Head of caudate nucleus (tissue), 42 donors: ENCODE measurements at regions not wholly inside any gene's neighbourhood (a gene's known extent, or its start where the extent isn't known, plus 50 kb on each side); places are given as distances from the start of the nearest gene placed in this dataset.

ENCODE experiments used
- DNase-seq, 42 donors: peaks; one replicate each; pipeline versions ENCODE4 v3.0.0 to v3.0.0-alpha.2; 2020 to 2021; ENCODE audit warnings: mixed read lengths in 7 of 42
- intact Hi-C: fragments of 100-400 bp; cut with DNase I; formaldehyde crosslinking; loops from one replicate; pipeline ENCODE4 v1.15.0; 2022

DNA sequence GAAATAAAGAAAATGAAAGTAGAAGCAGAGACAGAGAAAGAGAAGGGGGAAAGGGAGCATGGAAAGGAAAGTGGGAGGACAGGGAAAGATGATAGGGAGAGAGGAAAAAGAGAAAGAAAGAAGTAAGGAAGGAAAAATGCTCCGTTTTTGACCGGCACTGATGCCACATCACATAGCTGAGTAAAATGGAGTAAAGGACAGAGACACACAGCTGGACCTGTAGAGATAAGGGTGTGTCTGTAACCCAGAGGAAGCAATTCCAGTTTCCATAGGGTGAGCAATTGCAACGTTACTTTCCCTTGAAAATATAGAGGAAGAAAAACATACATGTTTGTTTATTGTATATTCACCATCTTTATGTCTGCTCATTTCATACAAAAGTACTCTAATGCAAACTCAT is 1866.9 kb upstream of the PIK3C3 start:
- intact Hi-C loops = no loop called here
- no peak for DNase-seq

DNA sequence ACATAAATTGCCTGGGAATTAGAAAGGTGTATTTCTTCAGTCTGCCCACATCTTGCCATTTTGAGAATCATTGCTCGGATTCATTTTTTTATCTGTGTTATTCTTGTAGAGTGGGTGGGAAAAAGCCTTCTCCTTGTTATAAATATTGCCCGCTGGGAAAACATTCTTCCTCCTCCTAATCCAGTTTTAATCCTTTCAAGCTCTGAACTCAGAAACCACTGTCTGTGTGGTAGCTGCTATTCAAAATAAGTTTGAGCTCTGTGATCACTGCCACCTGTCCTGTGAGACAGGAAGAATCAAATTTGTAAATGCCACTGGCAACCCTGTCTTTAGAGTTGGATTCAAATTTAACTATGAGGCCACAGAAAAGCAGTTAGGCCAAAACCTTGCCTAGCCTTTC is 1875.2 kb upstream of the PIK3C3 start:
- intact Hi-C loops = no loop called here
- DNase-seq = no peak

DNA sequence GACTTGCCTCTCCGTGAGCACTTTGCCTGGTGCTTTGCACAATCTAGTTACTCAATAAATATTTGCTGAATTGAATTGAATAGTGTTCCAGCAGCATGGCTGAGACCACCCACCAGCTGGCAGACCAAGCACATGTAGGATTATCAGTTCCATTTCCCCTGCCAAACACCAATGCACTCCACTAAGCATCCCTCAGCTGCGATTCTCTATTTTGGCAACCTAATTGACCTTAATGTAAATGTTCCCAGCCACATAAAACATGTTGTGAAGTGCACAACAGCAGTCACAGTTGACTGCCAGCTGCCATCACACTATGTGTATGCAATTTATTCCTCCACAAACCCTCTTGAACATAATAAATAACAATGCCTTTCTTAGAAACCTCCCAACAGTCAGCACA is 1879.4 kb upstream of the PIK3C3 start:
- intact Hi-C loops = no loop called here

DNA sequence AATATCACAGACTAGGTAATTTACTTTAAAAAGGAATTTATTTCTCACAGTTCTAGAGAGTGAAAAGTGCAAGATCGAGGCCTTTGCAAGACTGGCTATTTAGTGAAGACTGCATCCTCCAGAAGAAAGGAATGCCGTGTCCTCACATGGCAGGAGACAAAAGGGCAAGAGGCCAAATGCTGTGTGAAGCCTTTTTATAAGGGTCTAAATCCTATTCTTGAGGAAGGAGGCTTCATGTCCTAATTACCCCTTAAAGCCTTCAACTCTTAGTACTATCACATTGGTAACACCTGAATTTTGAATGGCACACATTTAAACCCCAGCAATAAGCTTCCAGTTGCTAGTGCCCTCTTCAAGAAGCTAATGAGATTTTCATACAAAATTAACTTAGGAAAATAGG is 1882.3 kb upstream of the PIK3C3 start:
- no peak for DNase-seq
- intact Hi-C loops = no loop called here

More for the DNA sequence above, 1879.4 kb upstream of the PIK3C3 start:
- DNase-seq = no peak

DNA sequence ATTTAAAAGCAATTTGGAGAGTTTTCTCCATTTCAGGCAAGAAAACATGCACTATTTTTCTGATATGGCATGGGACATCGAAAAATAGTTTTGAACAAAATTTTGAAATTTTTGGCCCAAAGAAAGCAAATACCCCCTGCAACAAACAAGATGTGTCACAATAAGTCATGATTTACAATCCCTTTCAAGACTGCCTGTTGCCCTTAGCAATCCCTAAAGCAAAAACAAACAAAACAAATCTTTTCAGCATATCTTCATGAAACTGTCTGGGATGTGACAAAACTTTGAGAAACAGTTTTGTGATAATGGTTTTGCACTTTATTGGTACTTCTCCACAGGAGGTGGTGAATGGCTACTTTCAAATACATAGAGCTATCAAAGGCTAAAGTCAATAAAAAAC is 1888.7 kb upstream of the PIK3C3 start:
- intact Hi-C loops = no loop called here
- no peak for DNase-seq

DNA sequence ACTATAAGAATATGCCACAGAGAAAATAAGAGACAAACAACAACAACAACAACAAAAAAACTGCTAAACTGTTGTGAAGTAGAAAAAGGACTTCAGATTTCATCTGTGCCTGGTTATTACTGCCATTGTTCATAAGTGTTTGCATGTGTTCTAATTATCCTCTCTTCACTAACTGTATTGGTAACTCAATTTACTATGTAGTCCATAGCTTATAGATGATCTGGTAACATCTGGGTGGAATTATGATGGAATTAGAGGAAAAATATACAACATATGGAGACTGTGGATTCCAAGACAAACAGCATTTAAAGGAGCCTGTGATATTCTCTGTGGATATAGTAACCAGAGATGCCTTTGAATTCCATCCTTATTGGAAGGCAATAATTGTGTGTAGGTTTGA is 1891.5 kb upstream of the PIK3C3 start:
- no peak for DNase-seq
- intact Hi-C loops = no loop called here

DNA sequence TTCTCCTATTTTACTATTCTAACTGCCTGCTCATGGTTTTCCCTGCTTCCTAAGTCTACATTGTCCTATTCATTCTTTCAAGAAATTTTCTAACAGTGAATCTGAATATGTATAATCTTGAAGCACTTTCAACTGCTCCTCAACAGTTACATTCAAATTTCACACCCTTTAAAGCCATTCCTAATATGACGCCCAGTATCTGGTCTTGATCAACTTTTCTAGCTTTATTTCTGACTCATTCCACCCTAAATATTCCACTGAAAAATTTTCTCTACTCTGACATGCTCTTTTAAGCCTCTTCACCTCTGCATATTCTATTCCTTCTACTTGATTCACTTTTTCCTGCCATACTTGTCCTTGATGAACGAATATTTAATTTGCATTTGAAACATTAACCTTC is 1893.9 kb upstream of the PIK3C3 start:
- no peak for DNase-seq
- intact Hi-C loops = no loop called here

DNA sequence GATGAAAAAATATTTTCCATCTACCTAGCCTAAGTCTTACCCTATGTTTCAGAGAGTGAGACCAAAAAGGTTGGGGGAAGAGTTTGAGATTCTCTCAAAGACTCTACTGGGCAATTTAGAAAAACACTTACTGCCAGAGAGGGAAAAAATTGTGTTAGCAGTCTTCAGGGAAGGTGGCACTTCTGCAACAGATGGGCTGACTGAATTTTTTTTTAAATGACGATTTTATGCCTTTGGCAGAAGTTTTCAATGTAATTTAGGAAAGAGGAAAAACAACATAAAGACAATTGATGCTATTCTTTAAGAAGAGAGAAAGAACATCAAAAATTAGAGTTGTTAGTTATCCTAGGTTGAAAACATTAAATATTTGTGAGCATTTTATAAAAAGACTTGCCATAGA is 1894.5 kb upstream of the PIK3C3 start:
- no peak for DNase-seq
- intact Hi-C loops = no loop called here

DNA sequence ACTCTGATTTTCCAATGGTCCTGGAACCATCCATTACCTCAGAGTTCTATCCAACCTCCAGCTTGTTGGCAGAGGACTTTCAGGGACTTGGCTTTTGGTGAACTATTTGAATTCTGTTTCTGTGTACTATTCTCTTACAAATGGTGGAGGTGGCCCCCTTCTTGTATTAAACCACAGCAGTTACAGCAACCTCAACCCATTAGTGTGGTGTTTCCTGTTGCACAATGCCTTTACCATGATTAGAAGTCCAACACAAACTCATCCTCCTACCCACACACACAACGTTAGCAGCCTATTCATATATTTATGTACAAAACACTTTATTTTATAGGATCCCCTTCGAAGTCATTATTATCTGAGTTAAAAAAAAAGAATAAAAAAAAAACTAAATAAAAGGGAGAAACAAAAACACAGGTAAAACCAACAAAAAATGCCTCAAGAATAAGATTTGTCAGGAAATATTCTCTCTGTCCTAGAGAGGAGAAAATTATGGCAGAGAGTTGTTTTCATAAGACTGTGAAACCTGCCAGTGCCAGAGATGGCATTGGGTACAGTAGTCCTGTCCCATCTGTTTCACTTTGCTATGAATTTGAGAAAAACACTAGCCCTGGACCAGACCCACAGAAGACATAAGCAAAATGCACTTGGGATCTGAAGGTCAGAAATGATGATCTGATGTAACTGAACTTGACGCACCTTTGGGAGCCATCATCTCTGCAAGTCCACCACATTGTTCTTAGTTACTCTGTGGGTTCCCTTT is 1896.0 kb upstream of the PIK3C3 start:
- intact Hi-C loops = no loop called here
- no peak for DNase-seq

DNA sequence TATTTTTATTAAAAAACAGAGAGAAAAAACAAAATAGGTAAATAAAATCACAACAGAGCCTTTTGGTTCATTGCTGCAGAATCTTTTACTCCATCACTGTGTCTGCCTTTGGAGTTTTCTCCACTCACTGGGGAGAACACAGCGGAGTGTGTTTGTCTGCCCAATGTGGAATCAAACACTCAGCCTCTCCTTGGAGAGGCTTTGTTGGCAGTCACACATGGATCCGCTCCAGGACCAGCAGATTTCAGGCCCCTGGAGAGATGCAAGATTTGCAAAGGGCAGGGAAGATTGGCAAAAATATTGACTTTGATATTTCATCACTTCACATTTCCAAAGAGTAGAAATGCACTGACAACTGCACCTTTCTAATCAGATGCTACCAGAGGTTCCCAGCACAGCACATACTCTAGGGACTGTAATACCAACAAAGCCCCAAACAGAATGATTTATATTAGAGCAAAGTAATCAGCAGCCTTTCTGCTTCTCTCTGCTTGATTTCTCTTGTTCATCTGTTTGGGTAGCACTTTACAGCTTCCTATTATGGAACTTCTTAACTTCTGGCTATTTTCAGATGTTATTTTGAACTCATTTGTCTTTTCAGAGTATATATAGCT is 1898.8 kb upstream of the PIK3C3 start:
- intact Hi-C loops = no loop called here
- DNase-seq = peak in 5 of 42 donors; percentile 4 to 17 (median 7)

DNA sequence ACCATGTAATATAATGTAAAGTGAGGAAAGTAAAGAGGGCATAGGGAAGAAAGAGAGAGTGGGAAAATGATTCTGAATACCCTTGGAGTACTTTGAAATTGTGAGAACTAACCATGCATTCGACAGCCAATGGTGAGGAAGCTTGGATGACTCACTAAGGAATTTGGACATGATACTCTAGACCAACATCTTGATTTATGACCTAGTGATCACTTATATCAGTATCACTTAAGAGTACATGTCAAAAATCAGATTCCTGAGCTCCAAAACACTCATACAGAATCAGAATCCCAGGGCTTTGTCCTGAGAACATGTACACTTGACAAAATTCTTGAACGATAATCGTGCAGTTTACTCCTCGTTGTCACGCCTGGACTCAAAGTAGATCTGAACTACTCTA is 1899.8 kb upstream of the PIK3C3 start:
- intact Hi-C loops = no loop called here
- DNase-seq = no peak

DNA sequence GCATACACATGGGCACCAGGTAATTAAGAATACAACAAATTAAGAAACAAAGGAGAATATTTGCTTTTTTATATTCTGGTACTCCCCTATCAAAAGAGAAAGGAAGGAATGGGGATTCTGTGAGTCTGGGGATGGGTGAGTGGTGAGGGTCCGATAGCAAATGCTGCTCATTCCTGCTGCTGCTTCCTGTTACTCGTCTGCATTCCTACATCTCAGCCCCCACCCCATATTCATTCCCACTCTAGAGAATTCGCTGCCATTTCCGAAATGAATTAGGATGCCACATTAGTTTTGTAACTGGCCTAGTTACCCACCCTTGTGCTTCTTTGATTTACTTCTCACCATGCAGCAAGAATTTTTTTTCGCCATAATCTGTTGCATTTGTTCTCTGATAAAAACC is 1905.3 kb upstream of the PIK3C3 start:
- intact Hi-C loops = no loop called here
- DNase-seq = no peak

DNA sequence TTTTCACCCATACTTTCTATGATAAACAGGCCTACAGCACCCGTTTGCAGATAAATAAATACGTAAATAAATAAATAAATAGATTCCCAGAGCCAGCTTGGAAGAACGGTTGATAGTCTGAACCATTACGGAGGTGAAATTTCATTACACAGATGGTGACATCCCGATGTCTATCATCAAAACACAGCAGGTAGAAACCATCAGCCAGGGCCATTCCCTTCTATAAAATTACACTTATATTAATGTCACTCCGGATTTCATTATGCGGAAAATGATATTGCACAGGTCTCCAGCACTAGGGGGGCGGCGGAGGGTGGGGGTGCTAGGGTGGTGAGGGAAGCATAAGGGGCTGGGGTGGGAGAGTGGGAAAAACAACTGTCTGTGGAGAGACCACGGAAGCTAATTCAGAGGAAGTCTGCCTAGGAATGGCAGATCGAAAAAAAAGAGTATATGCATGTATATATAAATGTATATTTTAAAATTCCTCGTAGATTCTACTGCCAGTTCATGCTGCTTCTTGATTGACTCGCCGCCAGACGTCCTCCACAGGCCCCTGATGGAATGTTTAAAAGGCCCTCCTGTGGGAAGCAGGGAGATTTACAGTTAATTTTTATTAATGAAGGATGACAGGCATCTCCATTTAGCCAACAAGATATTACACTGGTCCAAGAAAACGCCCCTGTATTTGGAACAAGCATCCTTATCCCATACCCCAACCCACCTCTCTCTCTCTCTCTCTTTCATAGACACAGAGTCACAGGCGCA is 1906.0 kb upstream of the PIK3C3 start:
- no peak for DNase-seq
- intact Hi-C loops = no loop called here

DNA sequence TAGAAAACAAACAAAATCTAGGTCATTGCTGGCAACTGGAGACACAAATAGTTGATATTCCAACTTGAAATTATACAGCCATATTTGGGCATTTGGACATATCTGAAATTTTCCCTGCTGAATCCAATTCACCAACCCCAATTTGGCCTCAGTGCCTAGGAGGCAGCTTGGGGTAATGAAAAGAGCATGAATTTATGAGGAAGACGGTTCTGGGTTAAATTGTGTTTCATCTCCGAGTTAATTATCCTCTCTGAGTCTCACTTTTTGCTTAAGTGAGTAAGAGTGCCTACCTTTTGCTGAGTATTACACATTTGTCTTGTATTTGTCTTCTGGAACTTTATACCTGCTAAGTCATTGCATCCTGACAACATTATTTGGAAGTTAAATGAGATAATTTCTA is 1906.8 kb upstream of the PIK3C3 start:
- DNase-seq = no peak
- intact Hi-C loops = no loop called here

DNA sequence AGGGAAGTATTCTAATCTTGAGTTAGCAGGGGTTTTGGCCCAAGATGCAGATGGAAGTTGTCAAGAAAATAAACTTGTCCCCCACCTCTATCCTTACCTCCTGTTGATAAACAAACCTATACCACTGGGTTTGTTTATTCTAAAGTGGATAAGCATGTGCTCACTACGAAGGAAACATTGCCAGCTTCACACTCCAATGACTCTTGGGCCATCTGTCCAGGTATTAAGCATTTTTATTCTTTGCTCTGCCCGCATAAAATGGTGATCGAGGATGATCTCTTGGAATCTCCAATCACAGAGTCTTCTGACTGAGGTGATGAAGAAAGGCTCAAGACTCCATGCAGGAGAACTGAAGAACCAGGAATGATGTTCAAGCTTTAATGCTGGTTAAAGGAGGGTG is 1908.4 kb upstream of the PIK3C3 start:
- intact Hi-C loops = no loop called here
- DNase-seq = no peak

DNA sequence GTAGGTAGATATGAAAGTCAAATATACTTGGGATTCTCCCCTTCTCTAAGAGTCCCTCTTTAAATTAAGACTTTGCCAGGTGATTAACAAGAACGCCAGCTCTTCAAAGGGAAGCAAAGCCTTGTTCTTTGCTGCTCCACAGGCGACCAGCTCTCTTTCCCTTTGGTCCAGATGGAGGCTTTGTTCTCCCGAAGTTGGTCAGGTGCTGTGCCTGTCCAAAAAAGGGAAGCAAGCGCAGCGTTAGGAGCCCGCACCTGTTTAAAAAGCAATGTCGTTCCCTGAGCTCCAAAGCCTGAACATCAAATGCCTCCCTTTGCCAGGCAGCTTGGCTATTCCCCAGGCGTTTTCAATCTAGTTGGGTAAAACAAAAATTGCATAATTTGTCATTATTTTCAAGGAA is 1913.1 kb upstream of the PIK3C3 start:
- DNase-seq = no peak
- intact Hi-C loops = no loop called here

DNA sequence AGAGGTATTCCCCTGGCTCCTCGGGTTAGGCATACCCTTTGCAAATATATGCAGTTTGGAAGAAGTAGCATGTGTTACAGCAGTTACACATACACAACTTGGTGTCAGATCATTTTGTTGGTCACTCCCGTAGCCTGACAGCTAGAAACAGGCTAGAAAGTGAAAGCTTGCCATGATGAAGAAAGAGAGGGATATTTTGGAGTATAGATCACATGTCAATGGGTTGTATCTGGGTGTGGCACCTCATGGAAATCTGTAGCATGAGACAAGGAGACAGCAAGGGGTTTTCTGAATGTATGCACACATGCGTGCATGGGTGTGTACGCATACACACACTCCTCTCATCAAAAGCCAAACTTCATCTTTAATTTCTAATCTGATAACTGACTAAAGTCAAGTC is 1914.5 kb upstream of the PIK3C3 start:
- intact Hi-C loops = no loop called here
- DNase-seq = no peak

DNA sequence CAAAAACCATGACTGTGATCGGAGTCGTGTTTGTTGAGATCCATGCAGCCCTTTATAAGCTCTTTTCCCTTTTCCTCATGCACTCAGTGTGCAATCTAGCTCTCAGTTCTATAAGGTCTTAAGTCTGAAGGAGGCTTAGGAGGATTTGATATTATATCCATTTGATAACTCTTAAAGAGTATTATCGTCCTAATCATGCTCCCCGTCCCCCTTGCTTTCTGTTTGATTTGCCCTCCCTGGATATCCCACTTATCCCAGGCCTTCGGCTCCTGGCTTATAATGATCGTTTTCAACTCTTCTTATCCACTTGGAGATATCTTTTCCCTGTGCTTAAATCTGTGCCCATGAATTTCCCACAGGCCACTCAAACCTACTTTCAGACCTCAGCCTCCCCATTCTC is 1917.7 kb upstream of the PIK3C3 start:
- intact Hi-C loops = no loop called here
- DNase-seq = no peak

DNA sequence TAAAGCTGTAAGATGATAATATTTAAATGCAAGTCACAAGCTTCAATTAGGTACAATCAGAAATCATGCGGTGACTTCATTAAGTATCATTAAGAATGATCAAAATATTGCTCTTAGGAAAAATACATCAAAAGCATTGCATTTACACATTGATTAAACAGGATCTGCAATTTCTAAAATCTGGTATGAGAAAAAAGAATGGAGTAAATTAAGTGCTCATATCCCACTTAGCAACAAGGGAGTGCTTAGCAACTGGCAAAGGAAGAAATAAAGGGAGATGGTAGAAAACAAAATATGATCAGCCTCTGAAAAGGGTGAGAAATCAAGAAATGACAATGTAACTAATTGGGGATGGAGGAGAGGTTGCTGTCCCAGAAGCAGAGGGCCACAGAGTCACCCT is 1918.2 kb upstream of the PIK3C3 start:
- no peak for DNase-seq
- intact Hi-C loops = no loop called here

DNA sequence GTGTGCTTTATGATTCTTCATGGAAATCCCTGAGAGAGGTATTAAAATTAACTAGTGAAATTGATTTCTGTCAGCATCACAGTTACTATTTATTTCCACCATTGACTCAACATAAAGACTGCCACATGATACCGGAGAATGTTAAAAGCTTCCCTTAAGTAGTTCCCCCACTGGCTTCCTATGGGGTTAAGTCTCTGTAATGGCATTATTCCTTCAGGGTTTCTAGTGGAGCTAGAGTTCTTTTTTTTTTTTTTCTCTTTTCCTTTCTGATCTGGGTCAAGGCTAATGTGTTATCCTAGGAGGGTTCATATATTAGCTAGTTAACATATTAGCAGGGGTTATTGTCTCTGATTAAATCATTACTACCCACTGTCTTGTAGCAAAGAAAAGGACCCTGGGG is 1919.1 kb upstream of the PIK3C3 start:
- no peak for DNase-seq
- intact Hi-C loops = no loop called here

DNA sequence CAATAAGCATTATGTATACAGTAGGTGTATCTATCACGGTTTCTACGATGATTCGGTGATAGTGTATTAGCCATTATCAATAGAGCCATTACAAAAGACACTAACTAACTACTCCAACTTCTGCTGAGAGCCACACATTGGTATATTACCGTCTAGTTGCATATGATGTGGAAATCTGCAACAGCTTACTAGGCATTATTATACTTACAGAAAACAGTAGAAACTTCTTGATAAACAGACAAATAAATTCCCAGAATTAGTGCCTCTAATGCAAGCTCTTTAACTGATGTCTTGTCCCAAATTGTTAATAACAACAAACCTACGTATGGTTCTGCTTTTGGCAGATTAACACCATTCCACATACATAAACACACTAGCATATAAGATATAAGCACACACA is 1923.0 kb upstream of the PIK3C3 start:
- no peak for DNase-seq
- intact Hi-C loops = no loop called here
